ENCODE measurements at regions not wholly inside any gene's neighbourhood (a gene's known extent, or its start where the extent isn't known, plus 50 kb on each side); places are given as distances from the start of the nearest gene placed in this dataset.

GRCh38 chr3:79896086-79896485 lies 128.3 kb upstream of the ROBO1 start:
- no peak for TF ChIP-seq CTCF (IDR thresholded peaks at IDR 0.05)
- no peak for TF ChIP-seq ZFX (IDR thresholded peaks at IDR 0.05; ENCODE audit: borderline replicate concordance)

All from 22Rv1 (cell line).